GM21576 (cell line): ENCODE measurements at regions not wholly inside any gene's neighbourhood (a gene's known extent, or its start where the extent isn't known, plus 50 kb on each side); places are given as distances from the start of the nearest gene placed in this dataset.
"Not testable (repeated sequence)": the region's sequence is repeated elsewhere in the genome, so short reads cannot be mapped to it uniquely, and the experiment has no call there.

Source experiments
- ATAC-seq: cut with Tn5 transposase; IDR thresholded peaks from one replicate; pipeline ENCODE4 v1.9.1; 2021; ENCODE audit warnings: mild to moderate bottlenecking, moderate library complexity; ENCODE audit not compliant: unreplicated experiment

DNA sequence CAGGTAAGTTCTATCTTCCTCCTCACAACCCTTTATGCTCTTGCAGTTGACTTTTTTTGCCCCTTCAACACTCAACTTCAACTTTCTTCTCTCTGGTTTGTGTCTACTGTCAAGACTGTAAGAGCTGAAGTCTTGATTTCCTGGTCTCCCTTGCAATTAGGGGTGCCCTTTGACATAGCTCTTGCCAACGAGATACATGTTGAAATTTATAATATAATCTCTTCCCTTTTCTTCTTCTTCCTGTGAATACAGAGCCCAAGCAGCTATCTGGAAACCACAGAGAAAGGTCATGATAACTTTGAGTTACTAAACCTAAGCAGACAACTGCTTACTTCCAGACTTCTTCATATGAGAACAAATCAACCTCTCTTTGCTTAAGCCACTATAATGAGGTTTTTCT is 163.5 kb downstream of the MC4R start:
- no peak for ATAC-seq

DNA sequence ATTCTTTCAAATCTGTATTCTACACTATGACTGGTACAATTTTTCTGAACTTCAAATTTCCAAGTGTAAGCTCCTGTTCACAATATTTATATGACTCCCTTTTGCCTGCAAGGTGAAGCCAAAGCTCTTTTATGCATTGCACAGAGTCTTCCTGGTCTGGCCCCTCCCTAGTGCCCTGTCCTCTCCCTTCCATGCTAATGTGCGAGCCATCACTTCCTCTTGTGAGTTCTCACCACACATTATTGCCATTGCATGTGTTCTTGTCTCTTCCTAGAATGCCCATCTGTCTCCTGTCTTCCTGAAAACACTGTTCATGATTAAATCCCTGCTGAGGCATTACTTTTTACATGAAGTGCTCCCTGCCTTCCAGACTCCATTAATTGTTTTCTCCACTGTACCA is 169.9 kb downstream of the MC4R start:
- no peak for ATAC-seq

DNA sequence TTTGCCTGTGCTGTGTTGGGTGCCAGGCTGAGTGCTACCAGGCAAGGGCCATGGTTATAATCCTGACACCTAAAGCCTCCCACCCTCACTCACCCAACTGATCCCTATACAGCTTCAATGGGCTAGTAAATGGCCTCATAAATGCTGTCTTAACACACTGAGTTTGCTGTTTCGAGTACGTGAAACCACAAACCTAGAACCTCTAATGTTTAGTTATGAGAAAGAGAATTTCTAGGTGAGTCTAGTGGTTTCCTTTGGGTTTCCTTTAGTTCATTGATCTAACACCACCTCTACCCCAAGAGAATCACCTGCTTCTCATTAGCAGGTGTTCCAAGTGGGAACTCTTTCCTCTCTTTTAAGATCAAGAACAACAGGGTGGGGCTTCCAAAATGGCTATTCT is 172.0 kb downstream of the MC4R start:
- ATAC-seq, result no peak

DNA sequence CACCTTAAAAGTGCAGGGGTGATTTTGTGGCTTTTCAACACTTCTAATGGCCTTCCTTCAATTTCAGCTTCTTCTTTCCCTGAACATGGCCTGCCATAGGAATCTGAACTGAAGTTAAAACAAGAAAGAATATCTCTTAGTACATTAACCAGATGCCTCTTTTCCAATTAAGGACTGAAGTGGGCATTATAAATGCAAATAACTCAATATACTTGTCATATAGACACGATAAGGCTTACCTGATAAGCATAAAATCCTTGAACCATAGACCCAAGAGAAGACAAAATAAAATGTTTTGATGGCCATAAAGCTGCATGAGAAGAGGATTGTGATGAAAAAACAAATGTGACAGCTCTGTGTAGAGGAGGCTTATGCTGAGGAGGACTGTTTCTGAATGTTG is 173.1 kb downstream of the MC4R start:
- no peak for ATAC-seq

DNA sequence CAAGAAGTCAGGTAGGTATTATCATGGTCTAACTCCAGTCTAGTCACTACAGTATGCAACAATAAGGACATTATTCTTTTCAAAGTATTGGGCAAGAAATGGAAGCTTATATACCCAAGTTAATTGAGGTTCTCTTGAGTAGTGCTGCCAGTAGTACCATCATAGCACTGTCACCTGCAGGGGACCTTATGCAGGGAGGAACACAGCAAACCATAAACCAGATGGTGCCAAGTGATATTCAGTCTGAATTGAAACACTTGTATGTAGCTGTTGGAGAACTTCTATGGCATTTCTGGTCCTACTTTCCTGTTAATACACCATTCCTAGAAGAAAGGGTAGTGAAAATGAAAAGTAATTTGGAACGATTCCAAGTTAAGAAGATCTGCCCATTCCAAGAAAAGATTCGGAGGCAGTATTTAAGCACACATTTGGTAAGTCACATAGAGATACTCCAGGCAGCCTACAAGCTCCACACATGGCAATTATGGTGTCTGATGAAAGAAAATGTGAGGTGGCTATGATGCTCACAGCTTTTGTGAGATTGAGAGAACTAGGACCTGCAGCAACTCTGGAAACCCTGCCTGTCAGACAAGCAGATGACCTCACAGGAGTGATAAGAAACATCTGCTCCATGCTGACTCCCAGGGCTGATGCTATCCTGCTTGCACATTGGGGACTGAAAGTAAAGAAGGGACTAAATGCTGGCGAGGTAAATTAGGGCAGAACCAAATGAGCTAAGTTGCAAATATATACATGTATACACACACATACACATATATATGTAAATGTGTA is 174.7 kb downstream of the MC4R start:
- no peak for ATAC-seq

DNA sequence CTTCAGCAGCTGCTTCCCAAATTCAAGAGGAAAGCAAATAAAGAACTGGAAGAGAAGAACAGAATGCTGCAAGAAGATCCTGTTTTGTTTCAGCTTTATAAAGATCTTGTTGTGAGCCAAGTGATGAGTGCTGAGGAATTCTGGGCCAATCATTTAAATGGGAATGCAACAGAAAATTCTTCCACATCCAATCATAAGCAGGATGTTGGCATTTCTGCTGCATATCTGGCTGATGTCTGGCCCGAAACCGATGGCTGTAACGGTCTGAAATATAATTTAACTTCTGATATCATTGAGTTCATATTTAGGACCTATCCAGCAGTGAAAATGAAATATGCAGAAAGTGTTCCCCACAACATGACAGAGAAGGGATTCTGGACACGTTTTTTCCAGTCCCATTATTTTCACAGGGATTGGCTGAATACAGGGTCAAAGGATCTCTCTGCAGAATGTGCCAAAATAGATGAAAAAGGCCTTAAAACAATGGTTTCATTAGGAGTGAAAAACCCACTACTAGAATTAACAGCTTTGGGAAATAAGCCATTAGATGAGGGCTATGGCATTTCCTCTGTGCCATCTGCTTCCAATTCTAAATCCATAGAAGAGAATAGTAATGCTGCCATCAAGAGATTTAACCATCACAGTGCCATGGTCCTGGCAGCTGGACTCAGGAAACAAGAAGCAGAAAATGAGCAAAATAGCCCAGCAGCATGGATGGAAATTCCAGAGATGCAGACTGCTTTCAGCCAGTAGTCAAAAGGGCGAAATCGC is 175.6 kb downstream of the MC4R start:
- no peak for ATAC-seq

DNA sequence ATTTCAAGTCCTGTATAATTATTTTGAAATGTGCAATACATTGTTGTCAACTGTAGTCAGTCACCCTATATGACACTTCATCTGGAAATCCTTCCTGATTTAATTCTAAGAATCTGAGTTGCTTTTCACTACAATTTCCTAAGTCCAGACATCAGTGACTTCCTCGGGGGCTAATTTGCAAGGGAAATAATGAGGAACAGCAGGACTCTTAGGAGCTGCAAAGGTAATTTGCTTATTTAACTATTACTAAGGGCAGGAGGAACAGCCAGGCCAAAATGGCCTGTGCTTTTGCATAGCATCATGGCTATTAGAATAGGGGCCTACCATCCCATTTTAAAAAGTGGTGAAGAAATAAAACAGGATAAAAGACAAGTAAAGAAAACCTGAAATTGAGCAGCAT is 178.8 kb downstream of the MC4R start:
- no peak for ATAC-seq

DNA sequence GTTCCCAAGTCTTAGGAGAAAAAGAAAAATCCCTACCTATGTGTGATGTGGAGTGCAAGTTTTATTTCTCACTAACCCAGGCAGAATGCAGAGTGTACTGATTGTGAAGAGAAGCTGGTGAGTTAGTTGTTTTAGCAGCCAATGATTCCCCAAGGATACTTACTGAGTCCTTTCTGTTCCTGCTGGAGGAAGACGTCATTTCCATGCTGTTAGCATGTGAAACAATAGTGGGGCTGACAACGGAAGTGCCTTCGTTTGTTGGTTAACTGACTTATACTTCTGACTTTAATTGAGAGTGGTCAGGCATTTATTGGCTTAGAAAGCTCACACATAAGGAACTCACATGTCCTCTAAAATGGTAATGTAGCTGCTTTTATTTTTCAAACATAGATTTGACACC is 180.6 kb downstream of the MC4R start:
- no peak for ATAC-seq

DNA sequence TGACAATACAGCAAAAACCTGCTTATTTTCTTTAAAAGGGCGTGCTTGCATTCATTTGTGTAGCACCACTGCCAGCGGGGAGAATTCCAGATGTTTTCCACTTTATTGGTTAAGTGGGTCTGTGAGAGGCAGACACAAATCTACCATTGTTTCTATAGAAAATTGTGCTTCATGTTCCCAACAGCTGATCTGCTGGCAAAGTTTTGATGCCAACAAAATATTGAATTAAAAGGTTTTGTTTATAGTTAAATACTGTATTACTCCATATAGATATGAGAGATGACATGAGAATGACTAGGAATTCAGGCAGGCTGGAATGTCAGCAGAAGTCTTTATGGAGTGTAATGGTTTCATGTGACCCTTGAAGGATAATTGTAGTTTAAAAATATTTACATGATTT is 182.7 kb downstream of the MC4R start:
- ATAC-seq, result no peak

DNA sequence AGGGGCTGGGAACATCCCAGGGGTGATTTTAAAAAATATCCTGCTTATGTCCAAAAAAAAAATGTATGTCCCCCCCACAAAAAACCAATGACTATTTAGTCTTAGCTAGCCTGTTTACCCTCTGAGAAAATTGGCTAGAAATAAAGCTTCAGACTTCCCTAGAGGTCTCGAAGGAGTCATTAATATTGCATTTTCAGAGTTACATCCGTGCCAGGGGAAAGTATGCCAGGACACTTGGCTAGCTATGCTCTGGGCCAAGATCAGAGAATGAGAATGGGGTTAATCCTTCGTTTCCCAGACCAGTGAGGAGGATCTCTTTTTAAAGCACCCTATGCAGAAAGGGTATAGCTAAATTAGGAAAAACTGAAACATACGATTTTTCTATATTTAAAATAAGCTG is 183.6 kb downstream of the MC4R start:
- ATAC-seq, result no peak

DNA sequence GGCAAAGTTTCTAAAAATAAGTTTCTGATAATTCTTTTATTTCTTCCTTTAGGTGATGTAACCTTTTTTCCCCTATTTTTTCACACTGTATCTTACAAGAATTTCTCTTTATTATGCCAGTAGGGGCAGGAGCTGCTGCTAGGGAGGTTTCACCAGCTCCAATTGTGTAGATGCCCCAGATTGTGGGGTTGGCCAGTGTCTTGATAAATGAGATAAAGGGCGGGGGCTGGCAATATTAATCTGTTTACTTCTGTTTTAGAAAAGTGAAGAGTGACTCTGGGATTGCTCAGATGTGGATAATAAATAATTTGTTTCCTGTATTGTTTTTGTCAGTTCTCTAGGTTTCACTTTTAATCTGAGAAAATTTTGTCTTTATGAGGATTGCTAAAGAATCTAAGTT is 190.4 kb downstream of the MC4R start:
- no peak for ATAC-seq

DNA sequence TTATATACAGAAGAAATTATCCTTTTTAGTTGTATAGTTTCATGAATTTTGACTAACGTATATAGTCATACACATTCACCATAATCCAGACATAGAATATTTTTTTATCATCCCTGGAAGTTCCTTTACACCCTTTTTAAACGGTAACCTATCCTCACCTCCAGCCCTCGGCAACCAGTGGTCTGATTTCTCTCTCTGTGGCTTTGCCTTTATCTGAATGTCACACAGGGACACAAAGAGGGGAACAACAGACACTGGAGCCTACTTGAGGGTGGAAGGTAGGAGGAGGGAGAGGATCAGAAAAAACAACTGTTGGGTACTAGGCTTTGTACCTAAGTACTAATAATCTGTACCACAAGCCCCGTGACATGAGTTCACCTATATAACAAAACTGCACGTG is 191.9 kb downstream of the MC4R start:
- ATAC-seq, result no peak

DNA sequence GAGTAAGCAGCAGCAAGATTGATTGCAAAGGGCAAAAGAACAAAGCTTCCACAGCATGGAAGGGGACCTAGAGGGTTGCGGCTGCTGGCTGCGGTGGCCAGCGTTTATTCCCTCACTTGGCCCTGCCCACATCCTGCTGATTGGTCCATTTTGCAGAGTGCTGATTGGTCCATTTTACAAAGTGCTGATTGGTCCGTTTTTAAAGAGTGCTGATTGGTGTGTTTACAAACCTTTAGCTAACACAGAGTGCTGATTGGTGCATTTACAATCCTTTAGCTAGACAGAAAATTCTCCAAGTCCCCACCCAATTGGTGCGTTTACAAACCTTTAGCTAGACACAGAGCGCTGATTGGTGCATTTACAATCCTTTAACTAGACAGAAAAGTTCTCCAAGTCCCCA is 194.4 kb downstream of the MC4R start:
- ATAC-seq, result not testable (repeated sequence)

DNA sequence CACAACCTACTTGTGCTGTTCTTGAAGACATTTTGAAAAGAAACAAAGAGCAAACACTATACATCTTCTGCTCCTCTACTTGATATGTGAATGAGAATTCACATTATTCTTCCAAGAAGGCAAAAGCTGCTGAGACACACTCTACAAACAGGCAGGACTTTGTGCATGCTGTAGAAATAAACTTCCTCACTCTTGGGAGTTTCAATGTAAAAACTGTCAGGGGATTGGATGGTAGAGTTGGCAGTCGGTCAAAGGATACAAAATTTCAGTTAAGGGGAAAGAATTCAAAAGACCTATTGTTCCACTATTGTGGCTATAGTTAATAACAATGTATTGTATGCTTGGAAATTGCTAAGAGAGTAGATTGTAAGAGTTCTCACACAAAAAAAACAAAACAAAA is 196.3 kb downstream of the MC4R start:
- no peak for ATAC-seq

DNA sequence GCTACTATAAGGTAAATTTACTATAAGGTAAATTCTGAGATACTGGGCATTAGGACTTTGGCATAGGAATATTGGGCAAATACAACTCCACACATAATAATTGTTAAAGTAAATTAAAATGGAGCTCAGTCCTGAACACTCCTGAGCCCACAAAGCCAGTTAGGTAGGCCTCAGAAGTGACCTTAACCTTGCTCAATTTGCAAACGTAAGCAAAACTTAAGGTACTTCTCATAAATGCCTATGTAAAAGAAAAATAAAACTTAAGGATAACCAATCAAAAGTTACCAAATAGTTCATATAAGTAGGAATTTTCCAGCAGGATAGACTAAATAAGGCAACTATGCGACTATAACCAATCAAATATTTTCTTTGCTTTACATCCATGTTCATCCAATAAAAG is 197.7 kb downstream of the MC4R start:
- ATAC-seq, result no peak

DNA sequence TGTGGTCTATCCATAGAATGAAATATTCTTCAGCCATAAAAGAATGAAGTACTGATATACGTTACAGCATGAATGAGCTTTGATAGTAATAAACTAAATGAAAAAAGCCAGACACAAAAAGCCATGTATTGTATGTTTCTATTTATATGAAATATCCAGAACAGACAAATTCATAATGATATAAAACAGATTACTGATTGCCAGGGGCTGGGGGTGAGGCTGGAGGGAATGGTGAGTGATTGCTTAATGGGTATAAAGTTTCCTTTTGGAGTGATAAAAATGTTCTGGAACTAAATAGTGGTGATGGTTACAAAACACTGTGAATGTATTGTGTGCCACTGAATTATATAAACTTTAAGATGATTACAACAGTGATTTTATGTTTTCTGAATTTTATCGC is 200.5 kb downstream of the MC4R start:
- ATAC-seq, result no peak

DNA sequence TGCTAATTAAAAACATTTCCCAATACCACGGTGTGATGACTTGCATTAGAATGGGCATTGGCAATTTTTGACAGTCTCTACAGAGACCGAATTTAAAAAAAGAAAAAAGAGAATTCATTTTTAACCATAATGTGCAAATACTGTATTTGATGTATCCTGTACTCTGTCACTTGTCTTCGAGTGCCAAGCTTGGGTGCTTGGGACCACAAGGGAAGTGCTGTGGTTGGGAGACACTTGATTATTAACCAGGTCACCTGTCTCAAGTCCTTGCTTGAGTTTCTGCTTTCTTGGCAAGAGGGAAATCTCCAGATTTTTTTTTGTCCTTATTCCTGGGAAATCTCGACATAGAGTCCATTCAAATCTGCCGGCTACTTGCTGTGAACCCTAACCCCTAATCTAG is 209.0 kb downstream of the MC4R start:
- peak; percentile 68 for ATAC-seq

DNA sequence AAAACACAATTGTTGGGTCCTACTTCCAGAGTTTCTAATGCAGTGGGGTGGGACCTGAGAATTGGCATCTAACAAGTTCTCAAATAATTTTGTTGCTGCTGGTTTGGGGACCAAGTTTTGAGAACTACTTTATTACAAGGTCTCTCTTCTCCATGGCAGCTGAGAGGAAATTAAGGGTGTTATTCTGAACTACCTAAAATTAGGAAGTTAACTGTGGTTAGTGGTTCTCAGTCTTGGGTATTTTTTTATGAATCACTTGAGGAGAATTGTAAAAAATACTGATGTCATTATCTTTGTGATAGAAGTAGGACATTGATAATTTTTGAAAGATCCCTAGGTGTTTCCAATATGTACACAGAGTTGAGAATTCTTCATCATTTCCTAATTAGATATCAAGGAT is 210.2 kb downstream of the MC4R start:
- no peak for ATAC-seq

DNA sequence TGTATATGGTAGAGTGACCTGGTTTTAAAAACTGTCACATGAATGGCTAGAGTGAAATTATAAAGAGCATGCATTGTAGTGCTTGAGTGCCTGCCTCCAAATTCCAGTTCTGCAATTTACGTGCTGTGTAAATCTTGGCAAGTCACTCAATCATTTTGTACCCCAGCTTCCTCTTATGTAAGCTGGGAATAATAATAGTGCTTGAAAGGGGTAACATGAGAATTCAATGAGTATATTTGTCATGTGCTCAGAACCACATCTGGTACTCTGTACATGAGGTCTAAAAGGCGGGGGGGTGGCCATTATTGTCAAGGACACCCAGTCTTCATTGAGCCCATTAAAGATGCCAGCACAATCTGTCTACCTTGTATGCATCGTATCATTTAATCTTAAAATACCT is 214.8 kb downstream of the MC4R start:
- ATAC-seq, result no peak

DNA sequence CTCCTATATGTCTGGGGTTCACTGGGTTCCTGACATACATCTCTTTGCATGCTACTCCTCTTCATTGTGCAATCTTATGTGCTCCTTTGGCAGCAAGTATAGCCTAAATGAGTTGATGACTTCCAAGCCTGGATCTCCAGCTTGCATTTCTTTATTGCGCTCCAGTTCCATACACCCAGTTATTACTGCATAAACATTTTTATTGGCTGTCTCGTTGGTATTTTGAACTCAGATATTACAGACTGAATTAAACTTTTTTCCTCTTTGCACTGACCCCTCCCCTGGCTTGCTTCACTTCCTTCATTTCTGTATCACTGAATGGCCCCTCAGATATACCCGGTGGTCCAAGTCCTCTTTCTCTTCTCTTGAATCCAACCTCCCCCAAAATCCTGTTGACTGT is 219.2 kb downstream of the MC4R start:
- no peak for ATAC-seq

DNA sequence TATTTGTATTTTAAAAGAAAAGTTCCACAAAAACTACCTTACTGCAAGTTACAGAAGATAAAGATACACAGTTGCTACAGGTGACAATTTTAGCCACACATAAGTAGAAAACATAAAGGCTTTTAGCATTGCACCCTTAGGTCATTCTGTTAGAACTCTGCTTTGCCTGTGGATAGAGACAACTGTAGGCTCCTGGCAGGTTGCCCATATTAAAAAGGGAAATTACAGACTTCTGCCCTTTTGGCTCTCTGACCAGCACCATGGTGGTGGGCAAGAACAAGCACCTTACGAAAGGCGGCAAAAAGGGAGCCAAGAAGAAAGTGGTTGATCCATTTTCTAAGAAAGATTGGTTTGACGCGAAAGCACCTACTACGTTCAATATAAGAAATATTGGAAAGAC is 223.3 kb downstream of the MC4R start:
- ATAC-seq, result no peak

DNA sequence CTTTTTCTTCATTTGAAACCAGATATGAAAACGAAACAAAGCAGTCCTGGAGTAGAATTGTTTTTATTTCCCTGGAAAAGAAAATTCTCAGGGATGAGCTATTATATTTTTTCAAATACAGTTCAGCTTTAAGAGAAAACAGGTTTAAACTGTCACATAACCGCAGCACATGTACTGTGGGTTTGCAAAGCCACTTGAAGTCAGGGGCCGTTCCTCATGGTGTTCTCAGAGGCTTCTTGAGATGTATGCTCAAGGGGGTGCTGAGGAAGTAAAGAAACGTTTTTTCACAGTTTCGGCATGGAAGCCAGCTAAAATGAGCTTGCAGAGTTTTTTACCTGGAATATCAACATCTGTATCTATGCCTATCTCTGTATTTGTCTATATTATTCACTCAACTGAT is 225.3 kb downstream of the MC4R start:
- no peak for ATAC-seq
